SK-N-MC (cell line): ENCODE measurements at regions not wholly inside any gene's neighbourhood (a gene's known extent, or its start where the extent isn't known, plus 50 kb on each side); places are given as distances from the start of the nearest gene placed in this dataset.

ENCODE experiments used
- DNase-seq: peaks from one replicate; pipeline ENCODE4 v3.0.0-alpha.2; 2011; ENCODE audit warnings: low read depth, low spot score
- H3K27ac ChIP-seq: fragments of 200-600 bp; sonication (generic); 2 replicates; pipeline ENCODE4 v1.5.1; 2016; ENCODE audit warnings: mixed run types
- H3K36me3 ChIP-seq: fragments of 200-600 bp; sonication (generic); 2 replicates; pipeline ENCODE4 v1.6.1; 2017; ENCODE audit warnings: antibody characterized with exemption, low read length, mixed read lengths; ENCODE audit not compliant: insufficient read depth
- H3K4me3 ChIP-seq: fragments of 200-600 bp; sonication (generic); 2 replicates; pipeline ENCODE4 v1.5.1; 2016
- H3K9ac ChIP-seq: fragments of 200-600 bp; sonication (generic); 2 replicates; pipeline ENCODE4 v1.8.0; 2017; ENCODE audit warnings: mixed run types, mixed read lengths; ENCODE audit not compliant: insufficient read length
- H3K9me3 ChIP-seq: fragments of 200-600 bp; sonication (generic); 2 replicates; pipeline ENCODE4 v1.6.1; 2017; ENCODE audit warnings: low read depth, mild to moderate bottlenecking, antibody characterized with exemption, low read length, moderate library complexity, mixed read lengths
- EZH2 ChIP-seq: fragments of 200-600 bp; sonication (generic); IDR thresholded peaks from one replicate; pipeline ENCODE4 v1.6.1; 2017; ENCODE audit warnings: antibody characterized with exemption
- FOXP2 ChIP-seq: optimal IDR thresholded peaks from 2 replicates; pipeline ENCODE3; 2011; ENCODE audit warnings: mild to moderate bottlenecking, moderate library complexity; ENCODE audit not compliant: insufficient read depth; ENCODE audit errors: extremely low read length, control extremely low read depth
- POLR2AphosphoS5 ChIP-seq: IDR thresholded peaks from 2 replicates; pipeline ENCODE4 v1.6.1; 2012; ENCODE audit warnings: mild to moderate bottlenecking, low read depth, low read length, borderline replicate concordance

DNA sequence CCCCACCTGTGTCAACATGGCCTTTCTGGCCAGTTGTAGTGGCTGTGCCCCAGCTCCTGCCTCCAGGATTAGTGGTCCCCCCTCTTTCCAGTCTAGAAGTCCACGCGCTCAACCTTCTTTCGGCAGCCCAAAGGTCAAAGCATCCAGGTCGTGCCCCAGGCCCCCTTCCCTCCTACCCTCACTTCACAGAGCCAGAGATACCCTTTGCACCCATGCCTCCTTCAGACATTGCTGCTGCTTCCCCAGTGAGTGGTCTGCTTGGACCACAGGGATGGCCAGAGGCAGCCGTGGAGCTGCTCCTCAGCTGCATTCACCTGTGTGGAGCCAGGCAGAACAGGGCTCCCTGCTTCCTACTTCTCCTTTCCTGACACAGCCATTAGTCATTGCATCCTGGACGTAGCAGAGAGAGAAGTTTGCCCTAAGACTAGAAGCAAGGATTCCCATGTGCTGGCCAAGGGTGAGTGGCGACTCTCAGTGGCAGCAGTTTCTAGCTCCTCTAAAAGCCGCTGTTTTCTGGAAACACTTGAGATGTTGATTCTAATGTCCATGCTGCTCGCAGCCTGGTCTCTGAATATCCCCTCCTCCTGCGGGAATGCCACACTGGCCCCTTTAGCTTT, 243.1 kb upstream of the SHH start:
- no peak for DNase-seq
- no peaks in the 10 kb centered on the region for H3K36me3 ChIP-seq
- H3K9me3 ChIP-seq: no peaks in the 10 kb centered on the region
- no peak overlapping the region for H3K9ac ChIP-seq
- H3K4me3 ChIP-seq: no peak overlapping the region
- H3K27ac ChIP-seq: no peak overlapping the region
- TF ChIP-seq POLR2AphosphoS5 (no peak), FOXP2 (no peak), EZH2 (no peak)

DNA sequence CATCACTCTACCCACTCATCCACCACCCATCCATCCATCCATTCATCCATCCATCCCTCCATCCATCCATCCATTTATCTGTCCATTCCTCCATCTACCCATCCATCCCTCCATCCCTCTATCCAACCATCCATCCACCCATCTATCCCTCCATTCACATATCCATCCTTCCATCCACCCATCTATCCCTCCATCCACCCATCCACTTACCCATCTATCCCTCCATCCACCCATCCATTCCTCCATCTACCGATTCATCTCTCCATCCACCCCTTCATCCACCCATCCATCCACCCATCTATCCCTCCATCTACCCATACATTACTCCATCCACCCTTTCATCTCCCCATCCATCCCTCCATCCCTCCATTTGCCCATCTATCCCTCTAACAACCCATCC, 239.6 kb upstream of the SHH start:
- no peak for DNase-seq
- Histone ChIP-seq H3K9ac (no peak overlapping the region), H3K36me3 (no peaks in the 10 kb centered on the region), H3K27ac (no peak overlapping the region), H3K9me3 (no peaks in the 10 kb centered on the region), H3K4me3 (no peak overlapping the region)
- TF ChIP-seq POLR2AphosphoS5 (no peak), FOXP2 (no peak), EZH2 (no peak)

DNA sequence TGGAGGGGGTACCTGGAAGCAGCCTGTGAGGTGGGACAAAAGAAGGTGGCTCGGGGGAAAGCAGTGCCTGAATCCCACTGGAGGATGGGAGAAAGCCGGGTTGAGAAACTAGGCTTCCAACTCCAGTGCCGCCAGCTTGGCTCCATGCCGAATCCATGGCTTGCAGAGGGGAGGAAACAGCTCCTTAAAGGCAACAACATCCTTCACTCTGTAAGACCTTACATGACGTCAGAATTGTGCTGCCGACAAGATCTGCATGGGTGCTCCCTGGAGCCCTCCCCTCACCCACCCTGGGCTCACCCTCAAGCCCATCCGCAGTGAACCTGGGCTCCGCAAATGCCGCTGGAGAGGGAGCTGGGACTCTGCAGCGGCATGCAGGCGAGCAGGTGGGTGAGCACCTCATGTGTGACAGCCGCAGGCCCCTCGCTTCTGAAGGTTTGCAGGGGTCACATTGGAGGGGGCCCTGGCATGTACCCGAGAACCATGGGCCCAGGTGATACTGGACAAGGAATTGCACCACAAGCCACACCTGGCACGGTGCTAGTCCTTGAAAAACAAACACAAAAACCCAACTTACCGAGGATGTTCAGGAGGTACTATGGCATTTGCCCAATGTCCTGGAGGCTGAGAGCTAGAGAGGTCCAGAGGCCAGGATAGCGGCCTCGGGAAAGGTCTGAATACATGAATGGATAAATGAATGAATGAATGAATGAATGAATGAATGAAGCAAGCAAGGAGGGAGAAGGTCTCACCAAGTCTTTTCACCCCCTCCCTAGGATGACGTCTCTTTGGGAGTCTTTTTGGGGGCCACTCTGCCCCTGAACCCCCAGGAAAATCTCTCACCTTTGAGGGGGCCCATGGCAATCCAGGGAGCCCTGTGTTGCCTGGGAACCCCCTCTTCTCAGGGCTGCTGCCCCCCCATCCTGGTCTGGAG, 238.6 kb upstream of the SHH start:
- Histone ChIP-seq H3K27ac (no peak overlapping the region), H3K9me3 (no peaks in the 10 kb centered on the region), H3K4me3 (no peak overlapping the region), H3K9ac (no peak overlapping the region), H3K36me3 (no peaks in the 10 kb centered on the region)
- TF ChIP-seq POLR2AphosphoS5 (no peak), EZH2 (no peak), FOXP2 (no peak)
- DNase-seq: no peak

DNA sequence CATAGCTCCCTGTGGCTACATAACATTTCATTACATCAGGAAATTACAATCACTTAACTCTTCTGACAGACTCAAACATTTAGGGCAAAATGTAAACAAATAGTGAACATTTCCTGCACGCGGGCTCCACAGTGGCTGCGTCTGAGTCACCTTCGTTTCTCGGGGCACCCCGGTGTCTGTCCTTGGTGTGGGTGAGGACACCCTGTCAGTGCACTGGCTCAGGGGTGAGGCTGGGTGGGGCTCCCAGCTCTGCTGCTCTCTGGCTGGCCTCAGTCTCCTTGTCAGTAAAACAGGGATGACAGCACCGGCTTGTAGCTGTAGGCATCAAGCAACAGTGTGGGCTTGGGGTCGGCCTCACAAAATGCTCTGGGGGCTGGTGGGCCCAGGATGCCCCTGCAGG, 237.1 kb upstream of the SHH start:
- no peak overlapping the region for H3K27ac ChIP-seq
- TF ChIP-seq EZH2 (no peak), FOXP2 (no peak), POLR2AphosphoS5 (no peak)

DNA sequence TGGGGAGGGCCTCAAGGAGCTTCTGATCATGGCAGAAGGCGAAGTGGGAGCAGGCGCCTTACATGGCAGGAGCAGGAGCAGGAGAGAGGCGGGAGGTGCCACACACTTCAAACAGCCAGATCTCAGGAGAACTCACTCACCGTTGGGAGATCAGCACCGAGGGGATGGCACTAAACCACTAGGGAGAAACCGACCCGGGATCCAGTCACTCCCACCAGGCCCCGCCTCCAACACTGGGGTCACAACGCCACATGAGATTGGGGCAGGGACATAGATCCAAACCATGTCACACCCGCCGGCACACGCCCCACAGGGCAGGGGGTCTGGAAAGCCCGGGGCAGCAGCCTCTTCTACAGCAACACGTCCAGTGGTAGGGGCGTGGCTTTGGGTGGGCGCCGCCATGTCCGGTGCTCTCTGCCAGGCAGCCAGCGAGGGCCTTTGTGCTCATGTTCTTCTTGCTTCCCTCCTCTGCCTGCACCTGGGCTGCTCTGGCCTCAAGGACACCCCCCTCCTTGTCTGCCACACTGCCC, 233.8 kb upstream of the SHH start:
- no peak for TF ChIP-seq POLR2AphosphoS5
- TF ChIP-seq FOXP2: no peak
- no peak for TF ChIP-seq EZH2
- Histone ChIP-seq H3K4me3 (no peak overlapping the region), H3K27ac (no peak overlapping the region), H3K9ac (no peak overlapping the region), H3K9me3 (no peaks in the 10 kb centered on the region), H3K36me3 (no peaks in the 10 kb centered on the region)
- no peak for DNase-seq

More for the DNA sequence above, 237.1 kb upstream of the SHH start:
- DNase-seq: no peak
- Histone ChIP-seq H3K4me3 (no peak overlapping the region), H3K9ac (no peak overlapping the region), H3K9me3 (no peaks in the 10 kb centered on the region), H3K36me3 (no peaks in the 10 kb centered on the region)

DNA sequence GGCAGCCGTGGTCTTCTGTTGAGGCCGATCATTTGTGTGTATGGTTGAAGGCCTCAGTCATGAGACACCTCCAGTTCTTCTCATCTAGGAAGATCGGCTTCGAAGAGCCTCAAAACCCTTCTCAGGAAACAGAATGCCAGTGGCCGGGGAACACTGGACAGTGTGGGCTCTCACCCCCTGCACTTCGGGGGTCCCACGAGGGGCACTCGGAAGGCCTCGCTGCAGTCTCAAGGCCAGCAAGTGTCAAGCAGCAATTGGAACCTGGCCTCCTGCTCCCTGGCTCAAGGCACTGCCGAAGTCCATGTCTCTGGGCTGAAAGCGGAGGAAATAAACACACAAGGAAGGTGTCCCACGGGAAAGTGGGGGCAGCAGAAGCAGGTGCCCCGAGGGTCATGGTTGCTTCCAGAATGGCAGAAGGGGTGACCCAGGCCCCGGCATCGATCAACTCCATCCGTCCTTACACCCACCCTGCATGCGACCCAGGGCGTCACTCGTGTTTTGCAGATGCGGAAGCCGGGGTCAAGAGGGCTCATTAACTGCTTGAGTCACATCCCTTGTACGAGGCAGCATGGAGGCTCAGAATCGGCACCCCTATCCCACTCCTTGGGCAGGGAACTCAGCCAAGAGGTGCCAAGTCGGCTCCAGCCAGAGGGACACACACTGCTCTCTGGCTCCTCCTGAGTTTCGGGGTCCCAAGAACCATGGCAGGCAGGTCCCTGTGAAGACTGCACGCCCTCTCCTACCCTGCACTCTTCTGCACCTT, 231.3 kb upstream of the SHH start:
- no peak overlapping the region for H3K4me3 ChIP-seq
- H3K9ac ChIP-seq: no peak overlapping the region
- DNase-seq: no peak
- no peaks in the 10 kb centered on the region for H3K36me3 ChIP-seq
- no peak overlapping the region for H3K27ac ChIP-seq
- TF ChIP-seq FOXP2 (no peak), POLR2AphosphoS5 (no peak), EZH2 (no peak)
- no peaks in the 10 kb centered on the region for H3K9me3 ChIP-seq

DNA sequence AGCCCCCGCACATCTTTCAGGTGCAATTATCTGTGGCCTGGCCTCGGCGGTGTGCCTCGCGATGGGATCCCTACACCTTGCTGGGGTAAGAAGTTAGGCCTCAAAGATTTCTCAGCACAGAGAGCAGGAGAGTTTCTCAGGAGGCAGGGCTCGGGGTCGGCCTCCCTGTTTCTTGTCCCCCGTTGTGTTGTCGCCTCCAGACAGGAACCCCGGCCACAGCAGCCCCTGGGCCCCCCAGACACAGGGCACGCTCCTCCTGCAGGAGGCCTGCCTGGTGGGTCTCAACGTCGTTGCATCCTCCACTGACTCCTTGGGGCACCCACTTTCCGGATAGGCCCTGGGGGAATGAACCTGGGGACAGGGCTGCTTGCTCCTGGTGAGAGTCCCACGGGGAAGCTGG, 229.1 kb upstream of the SHH start:
- Histone ChIP-seq H3K9me3 (no peaks in the 10 kb centered on the region), H3K27ac (no peak overlapping the region), H3K9ac (no peak overlapping the region), H3K36me3 (no peaks in the 10 kb centered on the region), H3K4me3 (no peak overlapping the region)
- no peak for TF ChIP-seq EZH2
- TF ChIP-seq FOXP2: no peak
- no peak for TF ChIP-seq POLR2AphosphoS5
- no peak for DNase-seq

DNA sequence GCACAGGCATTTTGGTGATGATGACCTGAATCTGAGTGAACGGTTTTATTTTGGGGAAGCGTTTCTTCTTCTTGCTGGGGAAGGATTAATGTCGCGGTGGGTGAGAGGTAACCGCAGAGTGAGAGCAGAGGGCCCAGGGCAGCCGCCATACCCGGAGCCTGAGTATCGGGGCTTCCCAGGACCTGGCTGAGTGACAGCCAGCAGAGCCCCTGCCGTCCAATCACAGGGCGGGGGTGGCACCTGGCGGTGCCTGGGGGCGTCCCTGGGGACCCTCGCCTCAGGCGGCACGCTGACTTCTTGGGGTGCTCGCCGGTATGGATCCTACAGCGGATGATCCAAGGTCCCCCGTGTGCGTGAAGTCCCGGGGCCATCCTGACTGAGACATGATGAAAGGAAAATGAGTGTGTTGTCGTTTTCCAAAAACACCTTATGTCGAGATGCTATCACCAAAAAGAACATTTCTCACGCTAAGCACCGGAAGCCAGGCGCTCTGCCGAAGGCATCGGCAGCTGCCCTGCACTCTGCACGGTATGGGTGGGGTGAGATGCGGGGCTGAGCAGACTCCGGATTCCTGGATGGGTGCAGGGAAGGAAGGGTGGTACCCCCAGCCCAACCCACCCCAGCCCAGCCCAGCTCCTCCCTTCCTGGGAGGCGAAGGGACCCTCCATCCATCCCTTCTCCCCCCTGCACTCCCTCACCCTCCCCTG, 227.9 kb upstream of the SHH start:
- DNase-seq: no peak
- no peak overlapping the region for H3K4me3 ChIP-seq
- no peaks in the 10 kb centered on the region for H3K9me3 ChIP-seq
- H3K27ac ChIP-seq: no peak overlapping the region
- no peak overlapping the region for H3K9ac ChIP-seq
- no peak for TF ChIP-seq POLR2AphosphoS5
- TF ChIP-seq EZH2: no peak
- TF ChIP-seq FOXP2: no peak
- H3K36me3 ChIP-seq: no peaks in the 10 kb centered on the region
